ENCODE measurements at regions not wholly inside any gene's neighbourhood (a gene's known extent, or its start where the extent isn't known, plus 50 kb on each side); places are given as distances from the start of the nearest gene placed in this dataset.
"Not testable (repeated sequence)": the region's sequence is repeated elsewhere in the genome, so short reads cannot be mapped to it uniquely, and the experiment has no call there.

DNA sequence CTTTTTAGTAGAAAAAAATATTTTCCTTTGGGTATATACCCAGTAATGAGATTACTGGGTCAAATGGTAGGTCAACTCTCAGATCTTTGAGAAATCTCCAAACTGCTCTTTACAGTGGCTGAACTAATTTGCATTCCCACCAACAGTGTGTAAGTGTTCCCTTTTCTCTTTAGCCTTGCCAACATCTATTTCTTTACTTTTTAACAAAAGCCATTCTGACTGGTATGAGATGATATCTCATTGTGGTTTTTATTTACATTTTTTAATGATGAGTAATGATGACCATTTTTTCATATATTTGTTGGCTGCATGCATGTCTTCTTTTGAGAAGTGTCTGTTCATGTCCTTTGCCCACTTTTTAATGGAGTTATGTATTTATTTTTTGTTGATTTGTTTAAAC is 1086.2 kb upstream of the GJE1 start:
- not testable (repeated sequence) for H3K4me2 ChIP-seq (ENCODE audit: low read length)

GRCh38 chr6:141041596-141042087 is 1091.1 kb upstream of the GJE1 start:
- WGBS (ENCODE audit: extremely low coverage, insufficient coverage, low lambda C conversion rate): no CpG with 5 or more reads among the region's 14 CpGs

More for the DNA sequence above, 1086.2 kb upstream of the GJE1 start:
- H4K8ac ChIP-seq (ENCODE audit: low read depth, low read length); H3K18ac ChIP-seq (ENCODE audit: low read length); H2BK5ac ChIP-seq (ENCODE audit: low read length); H4K5ac ChIP-seq (ENCODE audit: low read length); H3K79me1 ChIP-seq (ENCODE audit: low read length); H2BK120ac ChIP-seq (ENCODE audit: low read depth, low read length); DNase-seq; H3K9ac ChIP-seq (ENCODE audit: low read length); H3K4me3 ChIP-seq (ENCODE audit: low read length); H3K4ac ChIP-seq (ENCODE audit: low read depth, low read length); H3K36me3 ChIP-seq (ENCODE audit: control insufficient read depth, insufficient read depth, low read length); H3K23ac ChIP-seq (ENCODE audit: low read length); H3K56ac ChIP-seq (ENCODE audit: low read length); H2BK15ac ChIP-seq (replicated peaks; ENCODE audit: low read depth); H3K27me3 ChIP-seq (ENCODE audit: insufficient read depth, low read length, poor library complexity); H3K4me1 ChIP-seq (ENCODE audit: control insufficient read depth, low read depth, low read length); H2AK5ac ChIP-seq (ENCODE audit: low read length); H3K27ac ChIP-seq (ENCODE audit: low read depth, low read length); H3K79me2 ChIP-seq (ENCODE audit: control insufficient read depth, insufficient read depth, low read length): not testable (repeated sequence)

GRCh38 chr6:141035312-141036200 is 1097.2 kb upstream of the GJE1 start:
- H3K4me2 ChIP-seq (ENCODE audit: low read length): no peak overlapping the region
- WGBS (ENCODE audit: extremely low coverage, insufficient coverage, low lambda C conversion rate): no CpG with 5 or more reads among the region's 5 CpGs

More at GRCh38 chr6:141041596-141042087, 1091.1 kb upstream of the GJE1 start:
- H2BK5ac ChIP-seq (ENCODE audit: low read length): no peak overlapping the region
- H3K27me3 ChIP-seq (ENCODE audit: insufficient read depth, low read length, poor library complexity): no peaks in the 10 kb centered on the region
- H3K9ac ChIP-seq (ENCODE audit: low read length): no peak overlapping the region
- no peaks in the 10 kb centered on the region for H3K79me2 ChIP-seq (ENCODE audit: control insufficient read depth, insufficient read depth, low read length)
- no peaks in the 10 kb centered on the region for H3K79me1 ChIP-seq (ENCODE audit: low read length)
- no peak overlapping the region for H4K5ac ChIP-seq (ENCODE audit: low read length)
- H3K4me2 ChIP-seq (ENCODE audit: low read length): no peak overlapping the region
- peak; percentile 13 for DNase-seq
- H3K56ac ChIP-seq (ENCODE audit: low read length): no peak overlapping the region
- no peaks in the 10 kb centered on the region for H3K36me3 ChIP-seq (ENCODE audit: control insufficient read depth, insufficient read depth, low read length)
- H3K4me1 ChIP-seq (ENCODE audit: control insufficient read depth, low read depth, low read length): no peaks in the 10 kb centered on the region
- no peak overlapping the region for H2BK120ac ChIP-seq (ENCODE audit: low read depth, low read length)
- H4K8ac ChIP-seq (ENCODE audit: low read depth, low read length): no peak overlapping the region
- no peak overlapping the region for H3K27ac ChIP-seq (ENCODE audit: low read depth, low read length)
- H2BK15ac ChIP-seq (replicated peaks; ENCODE audit: low read depth): no peak overlapping the region
- H3K4ac ChIP-seq (ENCODE audit: low read depth, low read length): no peak overlapping the region
- no peak overlapping the region for H3K23ac ChIP-seq (ENCODE audit: low read length)
- H3K18ac ChIP-seq (ENCODE audit: low read length): no peak overlapping the region
- H2AK5ac ChIP-seq (ENCODE audit: low read length): no peak overlapping the region
- no peak overlapping the region for H3K4me3 ChIP-seq (ENCODE audit: low read length)

DNA sequence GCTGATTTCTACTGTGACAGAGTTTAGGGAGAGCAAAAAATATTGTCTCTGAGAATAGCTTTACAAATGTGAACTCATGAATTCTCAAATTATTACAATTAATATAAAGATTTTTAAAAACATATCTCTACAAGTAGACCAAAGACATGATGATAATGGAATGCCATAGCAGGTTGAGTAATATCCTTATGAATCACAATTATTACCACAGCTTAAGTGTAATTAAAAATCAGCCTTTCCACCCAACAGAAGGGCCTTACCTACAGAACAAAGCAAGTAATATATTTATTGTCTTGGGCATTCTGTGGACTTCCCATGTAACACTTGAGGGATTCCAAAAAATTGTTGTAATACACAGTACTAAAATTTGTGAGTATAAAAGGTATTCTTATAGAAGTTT is 1099.6 kb upstream of the GJE1 start:
- H3K27ac ChIP-seq (ENCODE audit: low read depth, low read length): no peak overlapping the region

More at GRCh38 chr6:141035312-141036200, 1097.2 kb upstream of the GJE1 start:
- H3K27me3 ChIP-seq (ENCODE audit: insufficient read depth, low read length, poor library complexity): no peaks in the 10 kb centered on the region
- no peak overlapping the region for H3K9ac ChIP-seq (ENCODE audit: low read length)
- no peaks in the 10 kb centered on the region for H3K36me3 ChIP-seq (ENCODE audit: control insufficient read depth, insufficient read depth, low read length)
- no peak overlapping the region for H3K27ac ChIP-seq (ENCODE audit: low read depth, low read length)
- no peak overlapping the region for H4K5ac ChIP-seq (ENCODE audit: low read length)
- no peaks in the 10 kb centered on the region for H3K79me2 ChIP-seq (ENCODE audit: control insufficient read depth, insufficient read depth, low read length)
- no peaks in the 10 kb centered on the region for H3K79me1 ChIP-seq (ENCODE audit: low read length)
- H3K18ac ChIP-seq (ENCODE audit: low read length): no peak overlapping the region
- no peak overlapping the region for H2BK120ac ChIP-seq (ENCODE audit: low read depth, low read length)
- H3K4ac ChIP-seq (ENCODE audit: low read depth, low read length): no peak overlapping the region
- no peaks in the 10 kb centered on the region for H3K4me1 ChIP-seq (ENCODE audit: control insufficient read depth, low read depth, low read length)
- H2BK15ac ChIP-seq (replicated peaks; ENCODE audit: low read depth): no peak overlapping the region
- H3K23ac ChIP-seq (ENCODE audit: low read length): no peak overlapping the region
- H3K56ac ChIP-seq (ENCODE audit: low read length): no peak overlapping the region
- no peak overlapping the region for H3K4me3 ChIP-seq (ENCODE audit: low read length)
- no peak for DNase-seq
- H2BK5ac ChIP-seq (ENCODE audit: low read length): no peak overlapping the region
- no peak overlapping the region for H4K8ac ChIP-seq (ENCODE audit: low read depth, low read length)
- no peak overlapping the region for H2AK5ac ChIP-seq (ENCODE audit: low read length)

DNA sequence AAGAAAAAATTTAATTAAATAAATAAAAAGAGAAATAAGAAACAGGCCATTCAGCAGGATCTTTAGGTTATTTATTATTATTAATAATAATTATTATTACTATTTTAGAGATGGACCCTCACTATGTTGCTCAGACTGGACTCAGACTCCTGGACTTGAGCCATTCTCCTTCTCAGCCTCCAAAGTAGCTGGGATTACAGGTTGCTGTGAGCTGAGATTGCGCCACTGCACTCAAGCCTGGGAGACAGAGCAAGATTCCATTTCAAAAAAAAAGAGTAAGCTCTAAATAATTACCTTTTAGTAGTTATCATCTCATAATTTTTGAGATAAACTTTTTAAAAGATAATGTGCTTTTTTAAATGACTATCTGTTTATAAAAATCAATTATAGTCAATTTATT is 1102.8 kb upstream of the GJE1 start:
- H3K4ac ChIP-seq (ENCODE audit: low read depth, low read length): no peak overlapping the region
- H2BK120ac ChIP-seq (ENCODE audit: low read depth, low read length): no peak overlapping the region
- H2AK5ac ChIP-seq (ENCODE audit: low read length): no peak overlapping the region
- no peaks in the 10 kb centered on the region for H3K27me3 ChIP-seq (ENCODE audit: insufficient read depth, low read length, poor library complexity)
- H3K79me1 ChIP-seq (ENCODE audit: low read length): no peaks in the 10 kb centered on the region
- no peak overlapping the region for H2BK15ac ChIP-seq (replicated peaks; ENCODE audit: low read depth)
- H3K79me2 ChIP-seq (ENCODE audit: control insufficient read depth, insufficient read depth, low read length): no peaks in the 10 kb centered on the region
- no peaks in the 10 kb centered on the region for H3K4me1 ChIP-seq (ENCODE audit: control insufficient read depth, low read depth, low read length)
- H3K18ac ChIP-seq (ENCODE audit: low read length): no peak overlapping the region
- H3K27ac ChIP-seq (ENCODE audit: low read depth, low read length): no peak overlapping the region
- WGBS (ENCODE audit: extremely low coverage, insufficient coverage, low lambda C conversion rate): no CpG with 5 or more reads among the region's 1 CpG
- no peak overlapping the region for H3K23ac ChIP-seq (ENCODE audit: low read length)
- no peak overlapping the region for H4K5ac ChIP-seq (ENCODE audit: low read length)
- no peak overlapping the region for H3K4me3 ChIP-seq (ENCODE audit: low read length)
- H3K56ac ChIP-seq (ENCODE audit: low read length): no peak overlapping the region
- H3K4me2 ChIP-seq (ENCODE audit: low read length): no peak overlapping the region
- H2BK5ac ChIP-seq (ENCODE audit: low read length): no peak overlapping the region
- no peak overlapping the region for H4K8ac ChIP-seq (ENCODE audit: low read depth, low read length)
- H3K36me3 ChIP-seq (ENCODE audit: control insufficient read depth, insufficient read depth, low read length): no peaks in the 10 kb centered on the region
- DNase-seq: no peak
- no peak overlapping the region for H3K9ac ChIP-seq (ENCODE audit: low read length)

More for the DNA sequence above, 1099.6 kb upstream of the GJE1 start:
- Histone ChIP-seq H3K4me3 (ENCODE audit: low read length) (no peak overlapping the region), H3K23ac (ENCODE audit: low read length) (no peak overlapping the region), H2BK120ac (ENCODE audit: low read depth, low read length) (no peak overlapping the region), H3K9ac (ENCODE audit: low read length) (no peak overlapping the region), H2BK5ac (ENCODE audit: low read length) (no peak overlapping the region), H2BK15ac (replicated peaks; ENCODE audit: low read depth) (no peak overlapping the region), H3K79me1 (ENCODE audit: low read length) (no peaks in the 10 kb centered on the region), H4K5ac (ENCODE audit: low read length) (no peak overlapping the region), H3K4me2 (ENCODE audit: low read length) (no peak overlapping the region), H3K56ac (ENCODE audit: low read length) (no peak overlapping the region), H3K4me1 (ENCODE audit: control insufficient read depth, low read depth, low read length) (no peaks in the 10 kb centered on the region), H3K27me3 (ENCODE audit: insufficient read depth, low read length, poor library complexity) (no peaks in the 10 kb centered on the region), H4K8ac (ENCODE audit: low read depth, low read length) (no peak overlapping the region), H3K18ac (ENCODE audit: low read length) (no peak overlapping the region), H3K36me3 (ENCODE audit: control insufficient read depth, insufficient read depth, low read length) (no peaks in the 10 kb centered on the region), H3K79me2 (ENCODE audit: control insufficient read depth, insufficient read depth, low read length) (no peaks in the 10 kb centered on the region), H2AK5ac (ENCODE audit: low read length) (no peak overlapping the region), H3K4ac (ENCODE audit: low read depth, low read length) (no peak overlapping the region)
- no peak for DNase-seq

All from mesendoderm (in vitro differentiated cells).